Mesenchymal stem cell (in vitro differentiated cells and primary cell): ENCODE measurements at regions not wholly inside any gene's neighbourhood (a gene's known extent, or its start where the extent isn't known, plus 50 kb on each side); places are given as distances from the start of the nearest gene placed in this dataset.
A peak's percentile ranks its signal among the peaks of the same experiment; 100 is the strongest.

Source experiments
- DNase-seq: peaks from one replicate; pipeline ENCODE4 v3.0.0-alpha.2; 2013
- H2AFZ ChIP-seq: one replicate; pipeline ENCODE4 v1.6.1; 2013; ENCODE audit warnings: low read depth, mild to moderate bottlenecking, control low read depth, inconsistent platforms, low read length, moderate library complexity
- H2AK5ac ChIP-seq: 2 replicates; pipeline ENCODE4 v1.6.1; 2013; ENCODE audit warnings: low read length, moderate library complexity, mild to moderate bottlenecking, inconsistent platforms; ENCODE audit not compliant: severe bottlenecking
- H2BK120ac ChIP-seq: one replicate; pipeline ENCODE4 v1.6.1; 2013; ENCODE audit warnings: low read depth, mild to moderate bottlenecking, inconsistent platforms, low read length, moderate library complexity
- H2BK12ac ChIP-seq, 2 experiments: one replicate each; pipeline ENCODE4 v1.6.1; 2013; ENCODE audit warnings: inconsistent platforms in 2 of 2, low read length in 2 of 2, mild to moderate bottlenecking in 2 of 2, moderate library complexity in 2 of 2, control low read depth in 1 of 2
- H2BK15ac ChIP-seq: one replicate; pipeline ENCODE4 v1.6.1; 2013; ENCODE audit warnings: mild to moderate bottlenecking, low read depth, inconsistent platforms; ENCODE audit not compliant: poor library complexity, severe bottlenecking
- H2BK5ac ChIP-seq: 2 replicates; pipeline ENCODE4 v1.6.1; 2013; ENCODE audit warnings: low read depth, mild to moderate bottlenecking, low read length, control low read depth, inconsistent platforms; ENCODE audit not compliant: poor library complexity, severe bottlenecking
- H3K14ac ChIP-seq, 2 experiments: one replicate each; pipeline ENCODE4 v1.6.1; 2013; ENCODE audit warnings: inconsistent platforms in 2 of 2, low read length in 2 of 2, control low read depth in 1 of 2, mild to moderate bottlenecking in 1 of 2, moderate library complexity in 1 of 2
- H3K18ac ChIP-seq, 2 experiments: one replicate each; pipeline ENCODE4 v1.6.1; 2013; ENCODE audit warnings: inconsistent platforms in 2 of 2, low read length in 2 of 2, control low read depth in 1 of 2, low read depth in 1 of 2, mild to moderate bottlenecking in 1 of 2
- H3K23ac ChIP-seq, 2 experiments: one replicate each; pipeline ENCODE4 v1.6.1; 2013; ENCODE audit warnings: inconsistent platforms in 2 of 2, low read length in 2 of 2, mild to moderate bottlenecking in 2 of 2, moderate library complexity in 2 of 2, control low read depth in 1 of 2
- H3K27ac ChIP-seq: 2 replicates; pipeline ENCODE4 v1.5.1; 2013; ENCODE audit warnings: mild to moderate bottlenecking, moderate library complexity, low read length, control low read depth, inconsistent platforms; ENCODE audit not compliant: poor library complexity, severe bottlenecking
- H3K27me3 ChIP-seq, 2 experiments: 2 replicates each; pipeline versions ENCODE4 v1.6.1 to v1.7.0; 2013; ENCODE audit warnings: low read length in 2 of 2, mild to moderate bottlenecking in 2 of 2, moderate library complexity in 2 of 2, control low read depth in 1 of 2, inconsistent platforms in 1 of 2; ENCODE audit not compliant: control insufficient read depth in 1 of 2, insufficient read depth in 1 of 2
- H3K36me3 ChIP-seq, 2 experiments: 2 replicates each; pipeline versions ENCODE4 v1.6.1 to v1.7.0; 2013; ENCODE audit warnings: low read length in 2 of 2, control low read depth in 1 of 2, inconsistent platforms in 1 of 2, low read depth in 1 of 2, mild to moderate bottlenecking in 1 of 2; ENCODE audit not compliant: insufficient read depth in 2 of 2, control insufficient read depth in 1 of 2
- H3K4ac ChIP-seq, 2 experiments: one replicate each; pipeline ENCODE4 v1.6.1; 2013; ENCODE audit warnings: inconsistent platforms in 2 of 2, low read length in 2 of 2, mild to moderate bottlenecking in 2 of 2, moderate library complexity in 2 of 2, control low read depth in 1 of 2, low read depth in 1 of 2
- H3K4me1 ChIP-seq: 2 replicates; pipeline ENCODE4 v1.6.1; 2013; ENCODE audit warnings: low read depth, low read length, control low read depth; ENCODE audit not compliant: control insufficient read depth, insufficient read depth
- H3K4me2 ChIP-seq: 2 replicates; pipeline ENCODE4 v1.6.1; 2013; ENCODE audit warnings: low read length, mild to moderate bottlenecking, inconsistent platforms; ENCODE audit not compliant: poor library complexity, severe bottlenecking
- H3K4me3 ChIP-seq, 2 experiments: 2 replicates each; pipeline versions ENCODE4 v1.5.1 to v1.7.0; 2013; ENCODE audit warnings: low read length in 2 of 2, mild to moderate bottlenecking in 2 of 2, control low read depth in 1 of 2, low read depth in 1 of 2; ENCODE audit not compliant: insufficient read depth in 1 of 2
- H3K79me1 ChIP-seq: replicated peaks from 2 replicates; pipeline ENCODE4 v1.6.1; 2013; ENCODE audit warnings: mild to moderate bottlenecking, control low read depth, low read length, inconsistent platforms; ENCODE audit not compliant: poor library complexity, severe bottlenecking
- H3K9ac ChIP-seq: 2 replicates; pipeline ENCODE4 v1.7.0; 2013; ENCODE audit warnings: mild to moderate bottlenecking, low read length, moderate library complexity
- H3K9me3 ChIP-seq: 2 replicates; pipeline ENCODE4 v1.7.0; 2013; ENCODE audit warnings: mild to moderate bottlenecking, low read length; ENCODE audit not compliant: control insufficient read depth
- H4K8ac ChIP-seq: one replicate; pipeline ENCODE4 v1.6.1; 2013; ENCODE audit warnings: inconsistent platforms, mild to moderate bottlenecking, low read length, moderate library complexity
- H4K91ac ChIP-seq: one replicate; pipeline ENCODE4 v1.6.1; 2013; ENCODE audit warnings: mild to moderate bottlenecking, low read length, inconsistent platforms
- WGBS: methylation state at CpG from one replicate; pipeline ENCODE4 v1.1.7; 2013; ENCODE audit warnings: mixed read lengths; 5-methylcytosine and 5-hydroxymethylcytosine counted together

GRCh38 chr19:57053401-57053800 is 66.4 kb upstream of the USP29 start:
- Histone ChIP-seq H3K4me2 (no peak overlapping the region), H3K9me3 (peaks cover 41% of the 10 kb centered on the region), H3K27me3 (no peaks in the 10 kb centered on the region), H2BK15ac (no peak overlapping the region), H2BK120ac (no peak overlapping the region), H3K9ac (no peak overlapping the region), H2AK5ac (no peak overlapping the region), H3K4me3 (no peak overlapping the region), H3K4me1 (no peaks in the 10 kb centered on the region), H3K4ac (no peak overlapping the region), H3K18ac (no peak overlapping the region), H4K8ac (no peak overlapping the region), H3K14ac (no peak overlapping the region), H3K36me3 (no peaks in the 10 kb centered on the region), H3K79me1 (no peaks in the 10 kb centered on the region), H3K27ac (no peak overlapping the region), H2AFZ (no peak overlapping the region), H2BK5ac (no peak overlapping the region), H3K23ac (no peak overlapping the region), H2BK12ac (no peak overlapping the region), H4K91ac (no peak overlapping the region)
- no peak for DNase-seq
- 90% methylated on average over 12 of the region's 12 CpGs for WGBS

GRCh38 chr19:57055956-57056355 is 63.8 kb upstream of the USP29 start:
- Histone ChIP-seq H3K23ac (no peak overlapping the region), H3K79me1 (no peaks in the 10 kb centered on the region), H3K4me3 (no peak overlapping the region), H2AK5ac (no peak overlapping the region), H3K4me1 (no peaks in the 10 kb centered on the region), H4K91ac (no peak overlapping the region), H3K27ac (no peak overlapping the region), H2BK5ac (no peak overlapping the region), H3K36me3 (no peaks in the 10 kb centered on the region), H3K18ac (no peak overlapping the region), H2BK12ac (no peak overlapping the region), H3K27me3 (no peaks in the 10 kb centered on the region), H3K4me2 (no peak overlapping the region), H3K9ac (no peak overlapping the region), H3K9me3 (peaks cover 33% of the 10 kb centered on the region), H2AFZ (no peak overlapping the region), H3K14ac (no peak overlapping the region), H2BK120ac (no peak overlapping the region), H2BK15ac (no peak overlapping the region), H4K8ac (no peak overlapping the region), H3K4ac (no peak overlapping the region)
- no peak for DNase-seq
- WGBS, result 20% methylated on average over 1 of the region's 5 CpGs

DNA sequence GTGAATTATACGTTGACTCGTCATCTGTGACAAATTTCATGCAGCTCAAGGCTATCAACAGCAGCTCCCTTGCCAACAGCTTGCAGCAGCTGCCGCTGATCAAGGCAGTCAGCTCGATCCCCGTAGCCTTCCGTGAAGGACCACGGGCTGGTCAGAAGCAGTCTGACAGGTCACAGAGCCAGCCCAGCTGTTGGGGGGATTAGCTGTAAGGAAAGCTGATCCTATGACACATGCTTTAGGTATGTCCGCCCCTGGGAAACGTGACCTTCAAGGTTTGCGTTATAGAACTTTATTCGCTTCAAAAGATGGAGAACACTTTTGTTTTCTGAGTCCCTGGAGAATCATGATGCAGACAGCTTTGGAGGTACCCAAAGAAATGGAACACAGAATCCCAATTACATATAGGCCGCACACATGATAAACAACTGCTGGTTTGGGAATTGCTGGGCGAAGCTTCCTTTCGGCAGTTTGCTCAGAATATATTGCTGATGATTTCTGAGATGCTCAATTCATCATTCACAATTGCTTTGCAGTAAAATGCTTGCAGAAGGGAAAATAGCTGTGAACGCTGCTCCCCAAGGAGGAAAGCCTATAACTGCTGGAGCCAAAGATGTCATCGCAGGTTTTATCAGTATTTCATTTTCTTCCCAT is 62.6 kb upstream of the USP29 start:
- Histone ChIP-seq H3K9ac (no peak overlapping the region), H3K36me3 (no peaks in the 10 kb centered on the region), H3K14ac (no peak overlapping the region), H3K27me3 (no peaks in the 10 kb centered on the region), H3K23ac (no peak overlapping the region), H4K8ac (no peak overlapping the region), H3K4me3 (no peak overlapping the region), H3K18ac (no peak overlapping the region), H2BK5ac (no peak overlapping the region), H4K91ac (no peak overlapping the region), H2AK5ac (no peak overlapping the region), H2BK12ac (no peak overlapping the region), H2BK120ac (no peak overlapping the region), H2BK15ac (no peak overlapping the region), H2AFZ (no peak overlapping the region), H3K9me3 (peaks cover 33% of the 10 kb centered on the region), H3K79me1 (no peaks in the 10 kb centered on the region), H3K4me1 (no peaks in the 10 kb centered on the region), H3K4me2 (peak overlapping the region; percentile 15), H3K27ac (no peak overlapping the region), H3K4ac (no peak overlapping the region)
- 85% methylated on average over 16 of the region's 16 CpGs for WGBS
- DNase-seq, result no peak

GRCh38 chr19:57058871-57059270 is 60.9 kb upstream of the USP29 start:
- Histone ChIP-seq H2AFZ (no peak overlapping the region), H3K27ac (no peak overlapping the region), H2BK12ac (no peak overlapping the region), H3K9me3 (peaks cover 42% of the 10 kb centered on the region), H2BK15ac (no peak overlapping the region), H3K18ac (no peak overlapping the region), H3K4me2 (no peak overlapping the region), H3K4ac (no peak overlapping the region), H2BK120ac (no peak overlapping the region), H2BK5ac (no peak overlapping the region), H3K4me3 (no peak overlapping the region), H3K9ac (no peak overlapping the region), H3K36me3 (no peaks in the 10 kb centered on the region), H2AK5ac (no peak overlapping the region), H4K8ac (no peak overlapping the region), H4K91ac (no peak overlapping the region), H3K79me1 (no peaks in the 10 kb centered on the region), H3K14ac (no peak overlapping the region), H3K27me3 (no peaks in the 10 kb centered on the region), H3K23ac (no peak overlapping the region), H3K4me1 (no peaks in the 10 kb centered on the region)
- no peak for DNase-seq
- 74% methylated on average over 6 of the region's 6 CpGs for WGBS
